ENCODE measurements at regions not wholly inside any gene's neighbourhood (a gene's known extent, or its start where the extent isn't known, plus 50 kb on each side); places are given as distances from the start of the nearest gene placed in this dataset.

DNA sequence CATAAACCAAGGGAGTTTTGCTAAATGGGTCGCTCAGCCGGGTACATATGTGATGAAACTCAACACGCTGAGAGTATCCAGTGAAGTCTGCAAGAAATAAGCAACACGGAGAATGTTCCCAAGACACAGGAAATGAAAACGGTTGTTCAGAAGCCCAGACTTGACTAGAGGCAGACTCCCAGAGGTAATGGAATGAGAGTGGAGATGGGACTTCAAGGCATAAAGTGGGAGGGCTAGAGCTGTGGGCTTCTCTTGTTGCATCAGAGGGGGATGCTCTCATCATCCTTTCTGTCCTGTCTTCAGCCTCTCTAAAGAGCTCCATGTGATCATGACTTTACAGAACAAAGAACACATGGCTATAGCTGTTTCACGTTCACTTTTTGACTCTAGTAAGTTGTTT is 88.3 kb downstream of the BAMBI start:
- ChIA-PET CTCF (interaction anchor here (0.7 to 0.8 kb wide), 2 partner anchors 23 to 113 kb away, joined by 3 read pairs; no protein-coding TSS in a partner anchor), POLR2A (no interaction called here)
- TF ChIP-seq ZNF169 (tag by site-specific recombination; IDR thresholded peaks at IDR 0.05) (no peak), ZNF768 (tag by site-specific recombination; IDR thresholded peaks at IDR 0.05) (no peak), ZNF280C (tag by site-specific recombination; IDR thresholded peaks at IDR 0.05) (no peak), ZNF510 (tag by site-specific recombination; IDR thresholded peaks at IDR 0.05; ENCODE audit: insufficient replicate concordance) (no peak), CTCF (tag by site-specific recombination; IDR thresholded peaks at IDR 0.05) (no peak), ZNF645 (tag by site-specific recombination; IDR thresholded peaks at IDR 0.05) (no peak), ZNF558 (tag by site-specific recombination; IDR thresholded peaks at IDR 0.05) (no peak), ZNF16 (tag by site-specific recombination; IDR thresholded peaks at IDR 0.05; ENCODE audit: low read depth) (no peak), ZNF626 (tag by site-specific recombination; IDR thresholded peaks at IDR 0.05) (no peak), ZNF530 (tag by site-specific recombination; IDR thresholded peaks at IDR 0.05; ENCODE audit: low read depth) (no peak)
- TF ChIP-seq, protein P1, sequence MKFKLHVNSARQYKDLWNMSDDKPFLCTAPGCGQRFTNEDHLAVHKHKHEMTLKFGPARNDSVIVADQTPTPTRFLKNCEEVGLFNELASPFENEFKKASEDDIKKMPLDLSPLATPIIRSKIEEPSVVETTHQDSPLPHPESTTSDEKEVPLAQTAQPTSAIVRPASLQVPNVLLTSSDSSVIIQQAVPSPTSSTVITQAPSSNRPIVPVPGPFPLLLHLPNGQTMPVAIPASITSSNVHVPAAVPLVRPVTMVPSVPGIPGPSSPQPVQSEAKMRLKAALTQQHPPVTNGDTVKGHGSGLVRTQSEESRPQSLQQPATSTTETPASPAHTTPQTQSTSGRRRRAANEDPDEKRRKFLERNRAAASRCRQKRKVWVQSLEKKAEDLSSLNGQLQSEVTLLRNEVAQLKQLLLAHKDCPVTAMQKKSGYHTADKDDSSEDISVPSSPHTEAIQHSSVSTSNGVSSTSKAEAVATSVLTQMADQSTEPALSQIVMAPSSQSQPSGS (tag by site-specific recombination; IDR thresholded peaks at IDR 0.05; ENCODE audit: low read depth), result no peak

DNA sequence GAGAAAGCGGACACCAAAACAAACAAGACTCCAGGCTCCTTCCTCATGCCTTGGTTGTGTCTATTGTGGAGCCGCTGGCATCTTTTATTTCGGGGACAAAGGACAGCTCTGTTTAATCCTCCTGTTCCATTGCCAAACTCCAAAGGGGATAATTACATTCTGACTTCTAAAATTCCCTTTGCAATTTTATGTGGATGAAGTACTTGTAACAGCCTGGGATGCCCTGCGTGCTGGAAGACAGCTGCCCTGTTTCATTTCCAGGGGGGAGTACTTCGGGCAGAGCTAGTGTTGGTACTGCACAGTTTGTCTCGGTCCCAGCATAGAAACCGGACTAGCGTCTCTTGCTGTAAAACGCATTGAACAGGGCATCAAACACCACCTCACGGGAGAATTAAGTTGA is 90.9 kb downstream of the BAMBI start:
- ChIA-PET CTCF (interaction anchor here (0.6 kb wide), 1 partner anchor 191 kb away, joined by 3 read pairs; no protein-coding TSS in a partner anchor), POLR2A (no interaction called here)
- Histone ChIP-seq H3K4me3 (ENCODE audit: low read depth, low read length) (no peak overlapping the region), H3K36me3 (ENCODE audit: control insufficient read depth in 2 of 2, insufficient read depth in 1 of 2, low read length in 2 of 2) (no peaks in the 10 kb centered on the region), H3K4me1 (ENCODE audit: control insufficient read depth, insufficient read depth, low read length) (no peaks in the 10 kb centered on the region), H3K27ac (ENCODE audit: extremely low read depth, low read depth, low read length) (no peak overlapping the region), H3K9me3 (ENCODE audit: control insufficient read depth, insufficient read depth, low read depth, low read length) (no peaks in the 10 kb centered on the region)
- TF ChIP-seq REPIN1 (tag by site-specific recombination; IDR thresholded peaks at IDR 0.05; ENCODE audit: low read depth) (no peak), ZNF148 (tag by site-specific recombination; IDR thresholded peaks at IDR 0.05; ENCODE audit: borderline replicate concordance) (no peak), FEZF1 (tag by site-specific recombination; IDR thresholded peaks at IDR 0.05) (no peak), CTCF (tag by site-specific recombination; IDR thresholded peaks at IDR 0.05) (no peak), MEIS1 (CRISPR knock-in tag; IDR thresholded peaks at IDR 0.05; ENCODE audit: borderline replicate concordance) (no peak), ZNF701 (tag by site-specific recombination; IDR thresholded peaks at IDR 0.05) (no peak), ZNF266 (tag by site-specific recombination; IDR thresholded peaks at IDR 0.05; ENCODE audit: low read depth) (no peak), IKZF3 (tag by site-specific recombination; IDR thresholded peaks at IDR 0.05) (no peak)
- TF ChIP-seq, protein P2, sequence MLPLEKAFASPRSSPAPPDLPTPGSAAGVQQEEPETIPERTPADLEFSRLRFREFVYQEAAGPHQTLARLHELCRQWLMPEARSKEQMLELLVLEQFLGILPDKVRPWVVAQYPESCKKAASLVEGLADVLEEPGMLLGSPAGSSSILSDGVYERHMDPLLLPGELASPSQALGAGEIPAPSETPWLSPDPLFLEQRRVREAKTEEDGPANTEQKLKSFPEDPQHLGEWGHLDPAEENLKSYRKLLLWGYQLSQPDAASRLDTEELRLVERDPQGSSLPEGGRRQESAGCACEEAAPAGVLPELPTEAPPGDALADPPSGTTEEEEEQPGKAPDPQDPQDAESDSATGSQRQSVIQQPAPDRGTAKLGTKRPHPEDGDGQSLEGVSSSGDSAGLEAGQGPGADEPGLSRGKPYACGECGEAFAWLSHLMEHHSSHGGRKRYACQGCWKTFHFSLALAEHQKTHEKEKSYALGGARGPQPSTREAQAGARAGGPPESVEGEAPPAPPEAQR (tag by site-specific recombination; IDR thresholded peaks at IDR 0.05), result no peak
- TF ChIP-seq, protein P3, sequence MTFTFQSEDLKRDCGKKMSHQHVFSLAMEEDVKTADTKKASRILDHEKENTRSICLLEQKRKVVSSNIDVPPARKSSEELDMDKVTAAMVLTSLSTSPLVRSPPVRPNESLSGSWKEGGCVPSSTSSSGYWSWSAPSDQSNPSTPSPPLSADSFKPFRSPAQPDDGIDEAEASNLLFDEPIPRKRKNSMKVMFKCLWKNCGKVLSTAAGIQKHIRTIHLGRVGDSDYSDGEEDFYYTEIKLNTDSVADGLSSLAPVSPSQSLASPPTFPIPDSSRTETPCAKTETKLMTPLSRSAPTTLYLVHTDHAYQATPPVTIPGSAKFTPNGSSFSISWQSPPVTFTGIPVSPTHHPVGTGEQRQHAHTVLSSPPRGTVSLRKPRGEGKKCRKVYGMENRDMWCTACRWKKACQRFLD (tag by site-specific recombination; IDR thresholded peaks at IDR 0.05), result no peak

More for the DNA sequence above, 88.3 kb downstream of the BAMBI start:
- Histone ChIP-seq H3K9me3 (ENCODE audit: control insufficient read depth, insufficient read depth, low read depth, low read length) (no peaks in the 10 kb centered on the region), H3K4me3 (ENCODE audit: low read depth, low read length) (no peak overlapping the region), H3K36me3 (ENCODE audit: control insufficient read depth in 2 of 2, insufficient read depth in 1 of 2, low read length in 2 of 2) (no peaks in the 10 kb centered on the region), H3K27ac (ENCODE audit: extremely low read depth, low read depth, low read length) (no peak overlapping the region), H3K4me1 (ENCODE audit: control insufficient read depth, insufficient read depth, low read length) (no peaks in the 10 kb centered on the region)
